DMS79 (cell line): ENCODE measurements at regions not wholly inside any gene's neighbourhood (a gene's known extent, or its start where the extent isn't known, plus 50 kb on each side); places are given as distances from the start of the nearest gene placed in this dataset.
"Not testable (repeated sequence)": the region's sequence is repeated elsewhere in the genome, so short reads cannot be mapped to it uniquely, and the experiment has no call there.

Experiments used
- DNase-seq: peaks from one replicate; lab custom pipeline; 2025; lab: John Stamatoyannopoulos, UW

DNA sequence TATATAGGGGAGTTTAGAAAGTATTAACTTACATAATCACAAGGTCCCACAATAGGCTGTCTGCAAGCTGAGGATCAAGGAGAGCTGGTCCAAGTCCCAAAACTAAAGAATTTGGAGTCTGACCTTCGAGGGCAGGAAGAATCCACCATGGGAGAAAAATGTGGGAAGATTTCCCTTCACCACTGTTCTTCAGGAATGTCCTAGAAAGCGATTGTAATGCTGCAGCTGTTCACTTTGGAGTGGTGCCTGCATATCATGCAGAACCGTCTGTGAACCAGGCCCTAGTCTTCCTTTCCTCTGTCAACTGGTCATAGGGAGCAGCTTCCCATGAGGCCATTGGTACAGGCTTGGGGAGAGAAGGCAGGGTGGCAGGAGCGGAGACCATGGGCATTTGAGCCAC lies 497.9 kb upstream of the ARPP21 start:
- no peak for DNase-seq

DNA sequence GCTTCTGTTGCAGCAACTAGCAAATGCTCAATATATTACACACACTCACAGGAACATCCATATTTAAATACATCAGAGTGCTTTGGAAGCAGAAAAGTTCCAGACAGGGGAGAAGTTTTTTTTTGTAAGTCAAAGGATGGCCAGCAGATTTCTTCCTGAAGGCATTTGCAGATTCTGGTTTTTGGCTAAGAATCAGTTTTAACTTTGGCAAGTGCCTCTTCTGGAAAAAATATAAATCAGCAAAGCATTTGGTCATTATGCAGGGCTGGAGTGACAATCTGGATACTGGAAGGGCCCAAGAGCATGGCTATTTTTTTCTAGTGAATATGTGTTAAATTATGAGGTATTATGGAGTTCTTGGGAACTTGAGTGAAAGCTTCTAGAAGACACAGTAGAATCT lies 495.3 kb upstream of the ARPP21 start:
- no peak for DNase-seq

DNA sequence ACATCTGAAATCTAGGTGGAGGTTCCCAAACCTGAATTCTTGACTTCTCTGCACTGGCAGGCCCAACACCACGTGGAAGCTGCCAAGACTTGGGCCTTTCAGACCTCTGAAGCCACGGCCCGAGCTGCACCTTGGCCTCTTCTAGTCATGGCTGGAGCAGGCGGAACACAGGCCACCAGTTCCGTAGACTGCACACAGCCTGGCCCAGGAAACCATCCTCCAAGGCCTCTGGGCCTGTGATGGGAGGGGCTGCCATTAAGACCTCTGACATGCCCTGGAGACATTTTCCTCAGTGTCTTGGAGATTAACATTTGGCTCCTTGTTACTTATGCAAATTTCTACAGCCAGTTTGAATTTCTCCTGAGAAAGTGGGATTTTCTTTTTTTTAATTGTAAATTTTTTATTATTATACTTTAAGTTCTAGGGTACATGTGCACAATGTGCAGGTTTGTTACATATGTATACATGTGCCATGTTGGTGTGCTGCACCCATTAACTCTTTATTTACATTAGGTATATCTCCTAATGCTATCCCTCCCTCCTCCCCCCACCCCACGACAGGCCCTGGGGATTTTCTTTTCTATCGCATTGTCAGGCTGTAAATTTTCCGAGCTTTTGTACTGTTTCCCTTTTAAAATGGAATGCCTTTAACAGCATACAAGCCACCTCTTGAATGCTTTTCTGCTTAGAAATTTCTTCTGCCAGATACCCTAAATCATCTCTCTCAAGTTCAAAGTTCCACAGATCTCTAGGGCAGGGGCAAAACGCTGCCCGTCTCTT lies 492.9 kb upstream of the ARPP21 start:
- DNase-seq, result not testable (repeated sequence)

GRCh38 chr3:35183927-35184675 lies 455.2 kb upstream of the ARPP21 start:
- no peak for DNase-seq

- DNase-seq, result no peak
Observed at GRCh38 chr3:35184775-35185174, 454.6 kb upstream of the ARPP21 start.

DNA sequence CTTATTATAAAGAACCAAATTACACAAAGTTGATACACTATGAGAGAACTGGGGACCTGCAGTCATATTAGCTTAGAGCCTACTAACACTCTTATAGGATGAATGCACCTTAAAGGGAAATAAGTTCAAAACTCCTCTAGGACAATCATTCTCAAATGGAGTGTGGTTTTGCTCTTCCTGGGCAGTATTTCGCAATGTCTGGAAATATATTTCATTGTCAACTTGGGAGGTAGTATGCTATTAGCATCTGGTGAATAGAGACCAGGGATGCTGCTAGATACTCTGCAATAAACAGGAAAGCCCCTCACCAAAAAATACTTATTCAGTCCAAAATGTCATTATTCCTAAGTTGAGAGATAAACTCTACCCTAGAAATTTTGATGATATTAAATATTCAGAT lies 451.4 kb upstream of the ARPP21 start:
- DNase-seq, result no peak

GRCh38 chr3:35194666-35195065 lies 444.7 kb upstream of the ARPP21 start:
- DNase-seq, result no peak

- no peak for DNase-seq
Observed at GRCh38 chr3:35198857-35199256, 440.5 kb upstream of the ARPP21 start.

DNA sequence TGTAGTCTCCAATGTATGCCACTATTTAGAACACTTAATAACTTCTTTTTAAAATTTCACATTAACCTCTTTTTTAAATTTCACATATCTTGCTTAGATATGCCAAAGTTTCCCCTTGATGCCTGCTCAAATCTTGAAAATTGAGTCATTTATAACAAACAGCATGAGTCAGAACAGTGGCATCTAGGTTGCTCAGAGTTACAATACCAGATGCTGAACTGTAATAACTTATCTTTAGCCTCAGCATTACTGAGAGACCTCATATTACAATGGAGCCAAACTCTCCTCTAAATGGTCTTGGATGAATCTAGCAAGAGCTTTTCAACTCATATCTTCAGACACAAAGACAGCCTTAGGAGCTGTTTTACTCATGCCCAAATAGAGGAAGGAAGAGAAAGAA lies 439.3 kb upstream of the ARPP21 start:
- no peak for DNase-seq

DNA sequence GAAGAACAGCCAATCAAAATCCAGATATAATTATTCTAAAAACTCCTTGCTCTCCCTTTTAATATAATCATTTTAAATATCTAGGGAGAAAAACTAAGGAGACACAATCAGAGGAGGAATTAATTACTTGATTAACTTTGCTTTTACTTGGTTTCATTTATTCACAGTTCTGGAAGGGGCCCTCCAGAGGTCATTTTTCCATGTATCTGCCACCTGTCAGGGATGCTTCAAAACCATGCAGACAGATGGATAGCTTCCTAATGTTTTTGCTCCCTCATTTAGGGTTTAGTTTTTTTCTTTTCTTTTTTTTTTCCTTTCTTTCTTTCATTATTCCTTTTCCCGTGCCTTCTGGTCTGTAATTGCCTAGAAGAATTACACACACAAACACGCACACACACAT lies 438.1 kb upstream of the ARPP21 start:
- DNase-seq, result no peak

DNA sequence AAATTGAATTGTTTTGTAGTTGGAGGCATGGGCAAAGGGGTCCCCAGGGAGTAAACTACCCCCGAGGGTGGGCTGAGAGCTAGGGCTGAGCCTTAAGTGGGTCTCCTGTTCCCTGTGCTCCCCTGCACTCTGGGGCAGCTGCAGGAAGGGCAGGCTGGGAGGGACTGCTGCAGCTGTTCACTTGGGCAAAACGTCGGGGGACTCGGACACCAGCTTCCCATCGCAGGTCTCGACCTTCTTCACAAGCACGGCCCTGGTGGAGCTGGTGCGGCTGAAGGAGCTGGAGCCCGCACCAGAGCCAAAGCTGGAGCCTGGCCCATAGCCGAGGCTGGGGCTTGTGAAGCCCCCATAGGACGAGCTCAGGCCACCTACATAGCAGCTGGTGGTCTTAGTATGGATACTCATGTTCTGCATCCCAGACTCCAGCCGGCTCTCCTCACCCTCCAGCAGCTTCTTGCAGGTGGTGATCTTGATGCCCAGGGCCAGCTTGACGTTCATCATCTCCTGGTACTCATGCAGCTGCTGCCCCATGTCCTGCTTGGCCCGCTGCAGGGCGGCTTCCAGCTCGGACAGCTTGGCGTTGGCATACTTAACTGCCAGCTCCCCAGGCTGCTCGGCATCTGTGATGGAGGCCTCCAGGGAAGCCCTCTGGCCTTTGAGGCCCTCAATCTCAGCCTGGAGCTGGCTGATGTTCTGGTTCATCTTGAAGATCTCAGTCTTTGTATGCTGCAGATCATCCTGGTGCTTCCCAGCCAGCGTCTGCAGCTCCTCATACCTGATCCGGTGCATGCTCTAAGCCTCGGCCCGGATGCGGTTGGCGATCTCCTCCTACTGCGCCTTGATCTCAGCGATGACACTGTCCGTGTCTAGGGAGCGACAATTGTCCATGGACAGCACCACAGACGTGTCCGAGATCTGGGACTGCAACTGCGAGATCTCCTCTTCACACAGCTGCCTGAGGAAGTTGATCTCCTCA lies 423.5 kb upstream of the ARPP21 start:
- no peak for DNase-seq

DNA sequence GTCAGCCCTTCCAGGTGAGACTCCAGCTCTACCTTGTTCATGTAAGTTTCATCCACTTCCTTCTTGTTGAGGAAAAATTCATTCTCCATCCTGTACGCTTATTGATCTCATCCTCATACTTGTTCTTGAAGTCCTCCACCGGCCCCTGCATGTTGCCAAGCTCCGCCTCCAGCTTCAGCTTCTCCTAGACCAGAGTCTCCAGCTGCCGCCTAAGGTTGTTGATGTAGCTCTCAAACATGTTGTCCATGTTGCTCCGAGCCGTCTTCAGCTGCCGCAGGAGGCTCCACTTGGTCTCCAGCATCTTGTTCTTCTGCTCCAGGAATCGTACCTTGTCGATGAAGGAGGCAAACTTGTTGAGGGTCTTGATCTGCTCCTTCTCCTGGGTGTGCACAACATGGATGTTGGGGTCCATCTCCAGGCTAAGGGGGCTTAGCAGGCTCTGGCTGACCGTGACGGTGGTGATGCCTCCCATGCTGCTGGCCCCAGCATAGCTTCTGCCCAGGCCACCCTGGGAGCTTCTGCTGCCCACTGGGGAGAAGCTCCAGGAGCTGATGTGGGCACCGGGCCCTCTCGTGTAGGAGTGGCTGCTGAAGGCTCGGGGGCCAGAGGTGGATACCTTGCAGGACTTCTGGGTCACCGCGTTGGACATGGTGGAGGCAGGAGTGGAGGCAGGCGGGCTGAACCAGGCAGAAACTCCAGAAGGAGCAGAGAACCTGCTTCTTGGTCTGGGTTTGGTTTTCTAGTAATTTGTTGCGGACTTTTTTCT lies 422.6 kb upstream of the ARPP21 start:
- no peak for DNase-seq

GRCh38 chr3:35223632-35224394 lies 415.5 kb upstream of the ARPP21 start:
- peak; percentile 2 for DNase-seq

DNA sequence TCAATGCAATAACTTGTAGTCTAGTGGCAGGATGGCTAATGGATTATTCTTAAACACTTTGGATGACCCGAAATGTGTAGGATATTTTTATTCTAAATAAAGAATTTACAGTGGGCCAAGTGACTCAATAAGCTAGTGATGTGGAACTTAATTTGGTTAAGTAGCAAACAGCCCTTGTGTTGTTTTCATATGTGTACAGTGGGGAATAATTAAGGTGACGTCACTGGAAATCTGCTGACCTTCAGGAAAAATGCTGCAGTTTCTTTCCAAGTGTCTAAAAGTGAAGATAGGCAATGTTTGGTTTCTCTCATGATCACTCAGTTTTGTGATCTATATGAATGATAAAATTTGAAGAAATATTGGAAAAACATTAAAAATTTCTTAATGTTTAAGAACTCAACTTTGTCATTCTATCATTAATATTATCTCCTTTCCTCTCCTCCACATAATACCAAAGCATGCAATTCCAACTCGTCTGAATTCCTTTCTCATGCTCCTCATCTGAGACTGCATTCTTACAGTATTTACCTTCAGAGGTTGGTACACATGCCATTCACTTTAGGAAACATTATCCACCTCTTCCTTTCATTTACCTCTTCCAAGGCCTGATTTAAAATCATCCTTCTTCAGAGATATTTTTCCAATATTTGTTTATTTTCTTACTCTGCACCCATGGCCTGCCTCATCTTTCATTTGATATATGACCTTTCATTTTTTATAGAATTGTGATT lies 414.6 kb upstream of the ARPP21 start:
- peak; percentile 8 for DNase-seq

- DNase-seq, result no peak
Observed at GRCh38 chr3:35241236-35241635, 398.1 kb upstream of the ARPP21 start.

GRCh38 chr3:35254917-35255316 lies 384.4 kb upstream of the ARPP21 start:
- peak; percentile 2 for DNase-seq

- no peak for DNase-seq
Observed at GRCh38 chr3:35257641-35258040, 381.7 kb upstream of the ARPP21 start.

GRCh38 chr3:35262406-35262805 lies 376.9 kb upstream of the ARPP21 start:
- DNase-seq, result no peak

DNA sequence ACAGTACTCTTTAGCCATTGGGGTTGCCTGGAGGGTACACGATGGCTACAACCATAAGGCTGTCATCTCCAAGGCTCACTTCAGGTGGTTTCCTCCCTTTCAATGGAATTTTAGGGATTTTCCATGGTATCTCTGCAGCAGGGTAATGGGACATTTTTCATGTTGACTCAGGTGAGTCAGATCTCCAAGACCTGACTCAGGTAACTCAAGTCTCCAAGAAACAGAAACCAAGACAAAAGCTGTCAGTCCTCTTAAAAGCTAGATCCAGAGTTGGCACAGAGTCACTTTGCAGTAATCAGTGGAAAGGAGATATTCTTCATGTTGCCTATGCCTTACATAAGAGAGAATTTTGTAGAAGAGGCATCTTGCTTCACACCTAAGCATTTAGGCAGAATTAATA lies 375.8 kb upstream of the ARPP21 start:
- DNase-seq, result no peak

DNA sequence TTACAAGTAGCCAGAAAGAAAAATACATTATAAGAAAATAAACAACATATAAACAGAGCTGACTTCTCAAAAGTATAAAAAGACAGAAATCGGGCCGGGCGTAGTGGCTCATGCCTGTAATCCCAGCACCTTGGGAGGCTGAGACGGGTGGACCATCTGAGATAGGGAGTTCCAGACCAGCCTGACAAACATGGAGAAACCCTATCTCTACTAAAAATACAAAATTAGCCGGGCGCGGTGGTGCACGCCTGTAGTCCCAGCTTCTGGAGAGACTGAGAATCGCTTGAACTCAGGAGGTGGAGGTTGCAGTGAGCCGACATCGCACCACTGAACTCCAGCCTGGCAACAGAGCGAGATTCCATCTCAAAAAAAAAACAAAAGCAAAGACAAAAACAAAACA lies 373.3 kb upstream of the ARPP21 start:
- not testable (repeated sequence) for DNase-seq
